SK-N-SH (cell line): ENCODE measurements at regions not wholly inside any gene's neighbourhood (a gene's known extent, or its start where the extent isn't known, plus 50 kb on each side); places are given as distances from the start of the nearest gene placed in this dataset.

Experiments used
- CTCF ChIA-PET: fragments of 300-600, 350-600 bp; formaldehyde crosslinking; extraction: SDS; loops from one replicate; lab custom pipeline; 2021; lab: Yijun Ruan, JAX
- POLR2A ChIA-PET: fragments of 350-600 bp; sonication (Branson Sonifier 250); formaldehyde crosslinking; extraction: SDS; loops from one replicate; lab custom pipeline; 2020; ENCODE audit warnings: antibody characterized with exemption, inconsistent platforms; lab: Yijun Ruan, JAX
- DNase-seq: peaks from one replicate; pipeline ENCODE4 v3.0.0; 2012
- H2AFZ ChIP-seq: fragments of 200-600 bp; sonication (generic); 2 replicates; pipeline ENCODE4 v1.8.1; 2016; ENCODE audit warnings: antibody characterized with exemption, mild to moderate bottlenecking, low read depth
- H3F3A ChIP-seq: fragments of 200-600 bp; sonication (generic); replicated peaks from 2 replicates; pipeline ENCODE3; 2016; ENCODE audit warnings: antibody characterized with exemption, mild to moderate bottlenecking; ENCODE audit not compliant: insufficient read depth
- H3K27ac ChIP-seq, 2 experiments: fragments of 200-500 bp in 1 of 2; fragments of 200-600 bp in 1 of 2; sonication (Bioruptor generic) in 1 of 2; sonication (generic), shearing (Covaris generic) in 1 of 2; 2 replicates each; pipeline versions ENCODE4 v1.5.1 to v1.6.1; 2014 to 2016; ENCODE audit warnings: low read depth in 2 of 2, inconsistent platforms in 1 of 2, low read length in 1 of 2, mild to moderate bottlenecking in 1 of 2, mixed read lengths in 1 of 2
- H3K27me3 ChIP-seq: fragments of 200-600 bp; sonication (generic), shearing (Covaris generic); 2 replicates; pipeline ENCODE4 v1.6.1; 2016; ENCODE audit warnings: mixed run types; ENCODE audit not compliant: insufficient read depth
- H3K36me3 ChIP-seq, 2 experiments: fragments of 200-500 bp in 1 of 2; fragments of 200-600 bp in 1 of 2; sonication (Bioruptor generic) in 1 of 2; sonication (generic) in 1 of 2; replicated peaks in 1 of 2; 2 replicates each; pipeline versions ENCODE3 to v1.5.1; 2014 to 2016; ENCODE audit warnings: low read length in 1 of 2, mild to moderate bottlenecking in 1 of 2; ENCODE audit not compliant: insufficient read depth in 2 of 2, control insufficient read depth in 1 of 2
- H3K4me1 ChIP-seq, 2 experiments: fragments of 200-500 bp in 1 of 2; fragments of 200-600 bp in 1 of 2; sonication (Bioruptor generic) in 1 of 2; sonication (generic), shearing (Covaris generic) in 1 of 2; 2 replicates each; pipeline versions ENCODE4 v1.5.1 to v1.6.1; 2014 to 2016; ENCODE audit warnings: low read depth in 1 of 2, low read length in 1 of 2, mixed run types in 1 of 2; ENCODE audit not compliant: insufficient read depth in 2 of 2, control insufficient read depth in 1 of 2
- H3K4me2 ChIP-seq: fragments of 200-600 bp; sonication (generic), shearing (Covaris generic); 2 replicates; pipeline ENCODE4 v1.6.1; 2017; ENCODE audit warnings: mixed run types
- H3K4me3 ChIP-seq, 2 experiments: fragments of 200-500 bp in 1 of 2; fragments of 200-600 bp in 1 of 2; sonication (Bioruptor generic) in 1 of 2; sonication (generic), shearing (Covaris generic) in 1 of 2; 2 replicates each; pipeline versions ENCODE4 v1.5.1 to v1.8.1; 2014 to 2016; ENCODE audit warnings: low read depth in 2 of 2, inconsistent platforms in 1 of 2, low read length in 1 of 2, mild to moderate bottlenecking in 1 of 2, mixed read lengths in 1 of 2, moderate library complexity in 1 of 2
- H3K79me2 ChIP-seq: fragments of 200-600 bp; sonication (generic); 2 replicates; pipeline ENCODE4 v1.8.1; 2017; ENCODE audit warnings: mild to moderate bottlenecking; ENCODE audit not compliant: insufficient read depth
- H3K9ac ChIP-seq: fragments of 200-600 bp; sonication (generic); 2 replicates; pipeline ENCODE4 v1.6.1; 2017; ENCODE audit warnings: mixed run types
- H3K9me2 ChIP-seq: fragments of 200-600 bp; sonication (generic); 2 replicates; pipeline ENCODE4 v1.6.1; 2017; ENCODE audit warnings: mixed run types
- H3K9me3 ChIP-seq: fragments of 200-600 bp; sonication (generic); 2 replicates; pipeline ENCODE4 v1.6.1; 2017; ENCODE audit warnings: mixed run types, mild to moderate bottlenecking, moderate library complexity
- H4K20me1 ChIP-seq: fragments of 200-600 bp; sonication (generic); 2 replicates; pipeline ENCODE4 v1.6.1; 2017; ENCODE audit warnings: mild to moderate bottlenecking, mixed run types; ENCODE audit not compliant: insufficient read depth
- CTCF ChIP-seq: fragments of 200-600 bp; sonication (generic); IDR thresholded peaks from 2 replicates; pipeline ENCODE4 v1.6.1; 2017; ENCODE audit warnings: antibody characterized with exemption, mild to moderate bottlenecking, moderate library complexity
- ELF1 ChIP-seq: IDR thresholded peaks from 2 replicates; pipeline ENCODE4 v1.4.0; 2012
- FOXJ3 ChIP-seq: sonication (generic); formaldehyde crosslinking; IDR thresholded peaks from 2 replicates; pipeline ENCODE4 v1.5.1; 2020; ENCODE audit warnings: mild to moderate bottlenecking, missing genetic modification reagents
- FOXM1 ChIP-seq: IDR thresholded peaks from 2 replicates; pipeline ENCODE4 v1.4.0; 2012; ENCODE audit warnings: low read depth, mild to moderate bottlenecking
- GATA2 ChIP-seq: sonication (generic); formaldehyde crosslinking; IDR thresholded peaks from 2 replicates; pipeline ENCODE4 v1.5.0; 2020; ENCODE audit warnings: mild to moderate bottlenecking, missing genetic modification reagents
- IRF3 ChIP-seq: fragments of 150-350 bp; IDR thresholded peaks from 2 replicates; pipeline ENCODE4 v1.6.1; 2016; ENCODE audit warnings: mild to moderate bottlenecking, low read depth, low read length
- JUND ChIP-seq: IDR thresholded peaks from 2 replicates; pipeline ENCODE4 v1.4.0; 2012
- MAX ChIP-seq: IDR thresholded peaks from 2 replicates; pipeline ENCODE4 v1.4.0; 2012; ENCODE audit warnings: low read depth
- MEF2A ChIP-seq: IDR thresholded peaks from 2 replicates; pipeline ENCODE4 v1.4.0; 2012; ENCODE audit warnings: low read depth, borderline replicate concordance
- MXI1 ChIP-seq: IDR thresholded peaks from 2 replicates; pipeline ENCODE4 v1.6.1; 2012; ENCODE audit warnings: mild to moderate bottlenecking, low read depth, low read length, improper control_type of control experiment
- NFIC ChIP-seq: IDR thresholded peaks from 2 replicates; pipeline ENCODE4 v1.4.0; 2012; ENCODE audit warnings: borderline replicate concordance
- PBX3 ChIP-seq: IDR thresholded peaks from 2 replicates; pipeline ENCODE4; 2012
- POLR2AphosphoS5 ChIP-seq: IDR thresholded peaks from 2 replicates; pipeline ENCODE4 v1.6.1; 2012; ENCODE audit warnings: low read depth, low read length
- RCOR1 ChIP-seq: fragments of 150-350 bp; IDR thresholded peaks from 2 replicates; pipeline ENCODE4 v1.6.1; 2017; ENCODE audit warnings: antibody characterized with exemption, low read length
- REST ChIP-seq: IDR thresholded peaks from 2 replicates; pipeline ENCODE4 v1.6.1; 2012; ENCODE audit warnings: mild to moderate bottlenecking, low read depth, low read length, moderate library complexity
- RFX5 ChIP-seq: IDR thresholded peaks from 2 replicates; pipeline ENCODE4 v1.6.1; 2012; ENCODE audit warnings: mild to moderate bottlenecking, improper control_type of control experiment, low read length
- TEAD4 ChIP-seq: IDR thresholded peaks from 2 replicates; pipeline ENCODE4 v1.4.0; 2012; ENCODE audit warnings: mild to moderate bottlenecking, borderline replicate concordance; ENCODE audit not compliant: insufficient read depth
- YY1 ChIP-seq: IDR thresholded peaks from 2 replicates; pipeline ENCODE4 v1.4.0; 2012; ENCODE audit warnings: low read depth, mild to moderate bottlenecking
- WGBS: methylation state at CpG from one replicate; pipeline ENCODE4 v1.1.6; 2017; ENCODE audit warnings: low lambda C conversion rate; 5-methylcytosine and 5-hydroxymethylcytosine counted together

- H3K4me3 ChIP-seq: no peak overlapping the region
- no peaks in the 10 kb centered on the region for H4K20me1 ChIP-seq
- H3K79me2 ChIP-seq: no peaks in the 10 kb centered on the region
- no peaks in the 10 kb centered on the region for H3K27me3 ChIP-seq
- CTCF ChIA-PET: interaction anchor here (0.5 kb wide), 1 partner anchor 26 kb away, joined by 3 read pairs; no protein-coding TSS in a partner anchor
- no peak overlapping the region for H2AFZ ChIP-seq
- DNase-seq: no peak
- POLR2A ChIA-PET: no interaction called here
- TF ChIP-seq FOXM1: no peak
- no peak for TF ChIP-seq CTCF
- TF ChIP-seq MEF2A: no peak
- TF ChIP-seq NFIC: no peak
- TF ChIP-seq IRF3: no peak
- TF ChIP-seq RCOR1: no peak
- TF ChIP-seq FOXJ3 (CRISPR knock-in tag): no peak
- no peak for TF ChIP-seq YY1
- no peak overlapping the region for H3K9ac ChIP-seq
- peaks cover 22 to 34% of the 10 kb centered on the region in 2 experiments for H3K4me1 ChIP-seq
- H3K27ac ChIP-seq: peak overlapping the region in 1 of 2 experiments; percentile 43; a peak in 1 of 4 replicates
- no peaks in the 10 kb centered on the region for H3K36me3 ChIP-seq
- no peaks in the 10 kb centered on the region for H3K9me2 ChIP-seq
- 72% methylated on average over 4 of the region's 4 CpGs for WGBS
- H3K9me3 ChIP-seq: no peaks in the 10 kb centered on the region
- no peak overlapping the region for H3K4me2 ChIP-seq
- H3F3A ChIP-seq: peaks cover 18% of the 10 kb centered on the region
Measured at GRCh38 chr13:44302233-44302632, 71.4 kb upstream of the SERP2 start.

- DNase-seq: no peak
- POLR2A ChIA-PET: no interaction called here
- TF ChIP-seq TEAD4 (peak; percentile 55; the same call in 1 of the 2 replicates), ELF1 (no peak), FOXM1 (peak; percentile 45; the same call in 1 of the 2 replicates), JUND (peak; percentile 55), PBX3 (peak; percentile 83), MXI1 (no peak), REST (no peak), GATA2 (CRISPR knock-in tag) (no peak), IRF3 (no peak), RFX5 (no peak), MAX (no peak), NFIC (peak; percentile 60; the same call in 1 of the 2 replicates), POLR2AphosphoS5 (peak; percentile 76), MEF2A (no peak)
Measured at GRCh38 chr13:44302940-44303575, 70.6 kb upstream of the SERP2 start.

More at GRCh38 chr13:44302940-44303575, 70.6 kb upstream of the SERP2 start:
- no peaks in the 10 kb centered on the region for H3K9me2 ChIP-seq
- CTCF ChIA-PET: interaction anchor here (0.6 to 1.2 kb wide), 2 partner anchors 27 to 1080 kb away, joined by 3 to 4 read pairs; no protein-coding TSS in a partner anchor
- no peaks in the 10 kb centered on the region for H3K27me3 ChIP-seq
- no peaks in the 10 kb centered on the region for H3K79me2 ChIP-seq
- 41% methylated on average over 5 of the region's 5 CpGs for WGBS
- peaks cover 18% of the 10 kb centered on the region for H3F3A ChIP-seq
- no peaks in the 10 kb centered on the region for H3K9me3 ChIP-seq
- H2AFZ ChIP-seq: no peak overlapping the region
- peaks cover 22 to 34% of the 10 kb centered on the region in 2 experiments for H3K4me1 ChIP-seq
- H3K4me2 ChIP-seq: no peak overlapping the region
- H3K9ac ChIP-seq: no peak overlapping the region
- no peaks in the 10 kb centered on the region for H4K20me1 ChIP-seq
- H3K36me3 ChIP-seq: no peaks in the 10 kb centered on the region
- no peak overlapping the region for H3K4me3 ChIP-seq
- H3K27ac ChIP-seq: peak overlapping the region; percentile 20 to 79; a peak in 3 of 4 replicates
